Motor neuron (in vitro differentiated cells): ENCODE measurements at regions not wholly inside any gene's neighbourhood (a gene's known extent, or its start where the extent isn't known, plus 50 kb on each side); places are given as distances from the start of the nearest gene placed in this dataset.

ENCODE experiments used
- ATAC-seq, 8 experiments: fragments of 200-7000 bp; cut with Tn5 transposase; replicated peaks in 6 of 8; 2 replicates each; pipeline ENCODE4 v1.8.0; 2021; ENCODE audit warnings: mild to moderate bottlenecking in 8 of 8, moderate library complexity in 8 of 8
- H3K27ac ChIP-seq, 2 donors: fragments of 250-450 bp; sonication (Bioruptor Pico); 2 replicates each; pipeline ENCODE4 v1.9.0; 2021; ENCODE audit warnings: antibody characterized with exemption in 2 of 2, mild to moderate bottlenecking in 2 of 2, moderate library complexity in 1 of 2
- H3K4me1 ChIP-seq, 2 donors: fragments of 250-450 bp; sonication (Bioruptor Pico); replicated peaks in 1 of 2; 2 replicates each; pipeline ENCODE4 v1.6.1; 2021; ENCODE audit warnings: antibody characterized with exemption in 2 of 2, mild to moderate bottlenecking in 2 of 2, moderate library complexity in 1 of 2
- H3K4me3 ChIP-seq, 5 donors: fragments of 250-450 bp; sonication (Bioruptor Pico); 2 replicates each; pipeline ENCODE4 v1.9.0; 2021; ENCODE audit warnings: antibody characterized with exemption in 5 of 5, mild to moderate bottlenecking in 5 of 5, moderate library complexity in 4 of 5
- WGBS, 10 experiments: fragments of 450-650 bp; shearing (Covaris generic); methylation state at CpG; one replicate each; pipeline ENCODE4 v1.0.0; 2022; 5-methylcytosine and 5-hydroxymethylcytosine counted together
- in situ Hi-C, 9 experiments: fragments of 400-800 bp; cut with MboI; loops; one replicate each; pipeline ENCODE4 v1.15.0; 2021; ENCODE audit warnings: low sequenced_read_pairs in 9 of 9, low pct_unique_long_range_greater_than_20kb in 2 of 9; ENCODE audit not compliant: unreplicated experiment in 9 of 9

DNA sequence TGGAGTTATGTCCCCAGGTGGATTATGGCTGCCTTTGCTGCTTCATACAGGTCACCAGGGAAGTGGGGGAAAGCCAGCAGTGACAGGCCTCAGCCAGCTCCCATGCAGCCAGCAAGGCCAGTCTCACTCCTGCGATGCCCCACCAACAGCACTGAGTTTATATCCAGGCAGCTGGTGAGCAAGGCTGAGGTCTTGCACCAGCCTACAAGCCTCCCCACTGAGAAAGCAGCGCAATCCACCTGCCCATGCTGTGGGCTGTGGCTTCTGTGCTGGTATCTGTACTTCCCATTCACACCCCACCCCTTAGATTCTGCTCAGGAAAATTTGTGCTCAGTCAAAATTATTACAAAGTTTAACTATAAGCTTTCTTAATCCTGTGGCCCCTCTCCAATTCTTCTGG, 153.5 kb downstream of the HHIP start:
- Histone ChIP-seq H3K4me1 (no peaks in the 10 kb centered on the region), H3K4me3 (no peak overlapping the region), H3K27ac (no peak overlapping the region)
- ATAC-seq: no peak
- 0 to 100% (median 100%) methylated on average over 1 of the region's 2 CpGs; no CpG with 5 or more reads in 7 of the 10 experiments for WGBS, 10 experiments
- in situ Hi-C loops: loop anchor here in 2 of 9 experiments (25.0 kb wide), 2 partner anchors 263 to 612 kb away; no protein-coding TSS in a partner anchor

DNA sequence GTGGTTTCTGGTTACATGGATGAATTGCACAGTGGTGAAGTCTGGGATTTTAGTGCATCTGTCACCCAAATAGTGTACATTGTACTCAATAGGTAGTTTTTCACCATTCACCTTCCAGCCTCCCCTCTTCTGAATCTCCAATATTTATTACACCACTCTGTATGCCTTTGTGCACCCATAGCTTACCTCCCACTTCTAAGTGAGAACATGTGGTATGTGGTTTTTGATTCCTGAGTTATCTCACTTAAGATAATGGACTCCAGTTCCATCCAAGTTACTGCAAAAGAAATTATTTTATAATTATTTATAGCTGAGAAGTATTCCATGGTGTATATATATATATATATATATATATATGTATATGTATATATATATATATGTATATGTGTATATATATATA, 155.8 kb downstream of the HHIP start:
- no peak for ATAC-seq
- Histone ChIP-seq H3K27ac (no peak overlapping the region), H3K4me3 (no peak overlapping the region), H3K4me1 (no peaks in the 10 kb centered on the region)
- in situ Hi-C loops: no loop called here

DNA sequence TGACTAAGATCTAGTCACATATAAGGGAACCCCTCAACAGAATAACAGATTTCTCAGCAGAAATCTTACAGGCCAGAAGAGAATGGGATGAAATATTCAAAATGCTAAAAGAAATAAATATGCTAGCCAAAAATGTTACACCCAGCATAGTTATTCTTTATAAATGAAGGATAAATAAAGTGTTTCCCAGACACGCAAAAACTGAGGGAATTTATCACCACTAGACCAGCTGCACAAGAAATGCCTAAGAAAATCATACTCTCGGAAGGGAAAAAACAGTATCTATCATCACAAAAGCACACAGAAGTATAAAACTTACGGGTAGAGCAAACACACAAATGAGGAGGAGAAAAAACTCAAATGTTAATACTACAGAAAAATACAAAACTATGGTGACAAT, 162.1 kb downstream of the HHIP start:
- Histone ChIP-seq H3K27ac (no peak overlapping the region), H3K4me1 (no peaks in the 10 kb centered on the region), H3K4me3 (no peak overlapping the region)
- in situ Hi-C loops: no loop called here
- 7 to 97% (median 86%) methylated on average over 3 of the region's 3 CpGs; no CpG with 5 or more reads in 1 of the 10 experiments for WGBS, 10 experiments
- ATAC-seq: no peak

DNA sequence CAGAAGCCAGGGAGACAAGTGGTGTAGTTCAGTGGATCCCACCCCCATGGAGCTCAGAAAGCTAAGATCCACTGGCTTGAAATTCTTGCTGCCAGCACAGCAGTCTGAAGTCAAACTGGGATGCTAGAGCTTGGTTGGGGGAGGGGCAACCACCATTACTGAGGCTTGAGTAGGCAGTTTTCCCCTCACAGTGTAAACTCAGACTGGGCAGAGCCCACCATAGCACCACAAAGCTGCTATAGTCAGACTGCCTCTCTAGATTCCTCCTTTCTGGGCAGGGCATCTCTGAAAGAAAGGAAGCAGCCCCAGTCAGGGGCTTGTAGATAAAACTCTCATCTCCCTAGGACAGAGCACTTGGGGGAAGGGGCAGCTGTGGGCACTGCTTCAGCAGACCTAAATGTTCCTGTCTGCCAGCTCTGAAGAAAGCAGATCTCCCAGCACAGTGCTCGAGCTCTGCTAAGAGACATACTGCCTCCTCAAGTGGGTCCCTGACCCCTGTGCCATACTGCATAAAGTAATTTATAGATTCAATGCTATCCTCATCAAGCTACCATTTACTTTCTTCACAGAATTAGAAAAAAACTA, 163.2 kb downstream of the HHIP start:
- Histone ChIP-seq H3K4me1 (no peaks in the 10 kb centered on the region), H3K27ac (no peak overlapping the region), H3K4me3 (peak overlapping the region in 2 of 5 donors; percentile 24 to 31)
- in situ Hi-C loops: no loop called here
- ATAC-seq: peak in 1 of 8 experiments; percentile 44
- WGBS, 10 experiments: 0 to 100% (median 67%) methylated on average over 1 of the region's 1 CpG; no CpG with 5 or more reads in 7 of the 10 experiments

DNA sequence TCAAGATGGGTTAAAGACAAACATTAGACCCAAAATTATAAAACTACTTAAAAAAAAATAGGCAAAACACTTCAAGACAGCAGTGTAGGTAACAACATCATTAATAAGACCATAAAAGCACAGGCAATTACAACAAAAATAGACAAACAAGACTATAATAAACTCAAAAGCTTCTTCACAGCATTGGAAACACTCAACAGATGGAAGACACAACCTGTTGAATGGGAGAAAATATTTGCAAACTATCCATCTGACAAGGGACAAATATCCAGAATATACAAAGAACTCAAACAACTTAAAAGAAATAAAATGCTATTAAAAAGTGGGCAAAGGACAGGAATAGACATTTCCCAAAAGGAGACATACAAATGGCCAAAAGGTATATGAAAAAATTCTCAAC, 170.7 kb downstream of the HHIP start:
- peaks cover 0 to 11% of the 10 kb centered on the region in 2 donors for H3K4me1 ChIP-seq
- in situ Hi-C loops: no loop called here
- no peak overlapping the region for H3K27ac ChIP-seq
- ATAC-seq: no peak
- no peak overlapping the region for H3K4me3 ChIP-seq

DNA sequence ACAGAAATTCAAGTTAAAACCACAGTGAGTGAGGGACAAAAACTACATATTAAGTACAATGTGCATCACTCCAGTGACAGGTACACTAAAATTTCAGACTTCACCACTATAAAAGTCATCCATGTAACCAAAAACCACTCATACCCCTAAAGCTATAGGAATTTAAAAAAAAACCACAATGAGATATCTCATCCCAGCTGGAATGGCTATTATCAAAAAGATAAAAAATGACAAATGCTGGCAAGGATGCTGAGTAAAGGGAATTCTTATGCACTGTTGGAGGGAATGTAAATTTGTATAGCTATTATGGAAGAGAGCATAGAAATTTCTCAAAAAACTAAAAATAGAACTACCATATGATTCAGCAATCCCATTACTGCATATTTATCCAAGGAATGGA, 171.1 kb downstream of the HHIP start:
- Histone ChIP-seq H3K4me1 (peaks cover 0 to 11% of the 10 kb centered on the region in 2 donors), H3K27ac (no peak overlapping the region), H3K4me3 (no peak overlapping the region)
- in situ Hi-C loops: no loop called here
- no peak for ATAC-seq

DNA sequence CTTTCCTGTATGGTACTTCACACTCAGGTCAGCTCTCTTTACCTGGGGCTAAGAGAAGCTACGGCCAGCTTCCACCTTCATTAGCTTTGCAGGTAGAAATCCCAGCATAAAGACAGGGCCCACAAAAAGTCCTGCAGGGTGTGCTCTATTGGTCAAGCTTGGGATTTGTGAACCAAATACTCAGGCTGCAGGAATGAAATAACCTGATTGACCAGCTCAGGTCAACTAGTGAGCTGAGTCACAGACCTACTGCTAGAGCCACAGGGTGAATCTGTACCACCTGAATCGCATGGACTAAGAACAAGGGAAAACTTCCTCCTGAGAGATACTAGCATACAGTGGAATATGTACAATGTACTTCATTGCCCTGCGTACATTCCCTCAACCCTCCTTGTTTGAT, 172.2 kb downstream of the HHIP start:
- ATAC-seq: no peak
- 54 to 100% (median 95%) methylated on average over 1 to 3 of the region's 3 CpGs; no CpG with 5 or more reads in 2 of the 10 experiments for WGBS, 10 experiments
- no peak overlapping the region for H3K4me3 ChIP-seq
- peaks cover 0 to 11% of the 10 kb centered on the region in 2 donors for H3K4me1 ChIP-seq
- in situ Hi-C loops: no loop called here
- H3K27ac ChIP-seq: no peak overlapping the region

DNA sequence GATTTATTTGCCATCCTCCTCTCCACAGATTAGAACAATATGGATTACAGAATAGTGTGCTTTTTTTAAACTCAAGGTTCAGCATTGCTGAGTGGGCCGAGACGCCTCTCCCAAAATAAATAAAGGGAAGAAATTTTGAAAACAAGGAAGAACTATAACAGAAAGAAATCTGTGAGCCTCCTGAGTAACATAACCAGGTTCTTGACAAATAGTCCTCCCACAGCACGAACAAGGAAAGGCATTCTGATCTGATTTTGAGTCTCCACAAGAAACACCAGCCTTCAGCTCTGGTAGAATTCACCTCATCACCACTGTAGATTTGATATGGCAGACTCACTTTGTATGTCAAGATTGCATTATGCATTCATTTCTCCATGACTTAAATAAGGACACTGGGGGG, 173.6 kb downstream of the HHIP start:
- 33 to 100% (median 88%) methylated on average over 1 to 3 of the region's 3 CpGs; no CpG with 5 or more reads in 2 of the 10 experiments for WGBS, 10 experiments
- H3K27ac ChIP-seq: no peak overlapping the region
- no peak for ATAC-seq
- no peak overlapping the region for H3K4me3 ChIP-seq
- in situ Hi-C loops: no loop called here
- peaks cover 0 to 11% of the 10 kb centered on the region in 2 donors for H3K4me1 ChIP-seq

DNA sequence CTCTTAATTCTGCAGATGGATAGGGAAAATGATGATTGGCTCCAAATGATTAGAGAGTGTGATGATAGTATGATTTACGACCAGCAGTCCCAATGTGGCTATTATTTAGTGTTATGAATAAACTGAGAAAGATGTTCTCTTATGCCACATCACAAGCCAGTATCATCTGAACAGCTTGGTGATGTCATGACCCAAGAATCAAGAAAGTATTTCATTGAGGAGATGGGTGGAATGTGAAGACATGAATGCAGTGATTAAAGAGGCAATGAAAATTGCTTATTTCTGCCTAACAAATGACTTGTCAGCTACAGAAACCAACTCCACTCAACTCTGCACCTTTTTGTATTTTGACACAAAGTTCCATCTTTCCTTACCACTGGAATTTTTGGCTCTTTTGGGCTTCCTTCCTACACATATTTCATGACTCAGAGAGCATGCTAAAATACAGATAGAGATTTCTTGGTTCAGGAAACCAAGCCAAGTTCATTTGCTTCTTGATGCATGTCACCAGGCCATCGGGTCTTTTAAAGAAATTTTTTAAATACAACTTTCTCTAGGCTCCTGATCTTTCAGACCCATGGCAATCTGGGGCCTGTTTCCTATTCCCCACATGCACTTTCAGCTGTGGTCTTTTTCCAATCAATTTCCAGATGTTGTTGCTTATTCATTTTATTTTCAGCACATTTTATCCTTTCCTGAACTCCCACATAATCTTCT, 174.2 kb downstream of the HHIP start:
- ATAC-seq: peak in 3 of 8 experiments; percentile 32 to 83 (median 73)
- Histone ChIP-seq H3K4me3 (no peak overlapping the region), H3K4me1 (peaks cover 0 to 11% of the 10 kb centered on the region in 2 donors), H3K27ac (no peak overlapping the region)
- WGBS, 10 experiments: 0 to 100% (median 56%) methylated on average over 1 to 2 of the region's 2 CpGs; no CpG with 5 or more reads in 2 of the 10 experiments
- in situ Hi-C loops: no loop called here

DNA sequence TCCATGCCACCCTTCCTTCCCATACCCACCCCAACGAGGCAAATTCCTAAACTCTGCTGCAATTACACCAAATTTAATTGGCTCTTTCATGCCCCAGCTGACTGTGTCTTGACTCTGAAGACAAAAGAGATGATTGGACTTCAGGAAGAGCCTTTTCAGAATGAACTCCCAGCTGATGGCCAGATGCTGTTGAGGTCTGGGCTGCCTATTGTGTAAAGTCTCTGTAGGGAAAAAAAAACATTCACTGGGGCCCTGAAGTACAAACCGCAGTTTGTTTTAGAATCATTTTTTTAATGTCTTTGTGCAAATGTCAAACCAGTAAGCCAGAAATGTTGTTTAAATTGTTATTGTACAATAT, 174.8 kb downstream of the HHIP start:
- Histone ChIP-seq H3K4me1 (peaks cover 0 to 11% of the 10 kb centered on the region in 2 donors), H3K4me3 (no peak overlapping the region), H3K27ac (no peak overlapping the region)
- in situ Hi-C loops: no loop called here
- ATAC-seq: peak in 3 of 8 experiments; percentile 13 to 90 (median 63)
- 0 to 60% (median 14%) methylated on average over 1 to 2 of the region's 2 CpGs for WGBS, 10 experiments

DNA sequence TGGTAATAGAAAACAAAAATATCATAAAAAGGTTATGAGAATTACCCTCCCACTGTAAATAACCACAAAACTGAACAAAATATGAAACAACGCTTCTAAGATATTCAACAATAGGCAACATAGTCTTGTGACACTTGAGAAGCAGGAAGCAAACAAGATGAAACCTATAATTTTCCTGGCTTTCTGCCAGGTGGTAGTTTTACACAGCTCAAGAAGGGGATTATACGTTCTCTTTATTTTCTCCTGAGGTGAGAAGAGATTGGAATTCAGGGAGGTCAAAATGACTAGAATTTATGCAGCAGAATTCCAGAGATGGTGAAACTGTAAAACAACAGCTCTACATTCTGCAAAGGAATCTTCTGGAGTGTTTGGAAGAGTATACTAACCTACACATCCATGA, 186.0 kb downstream of the HHIP start:
- no peak for ATAC-seq
- in situ Hi-C loops: no loop called here
- WGBS, 10 experiments: 31 to 95% (median 73%) methylated on average over 1 to 2 of the region's 2 CpGs; no CpG with 5 or more reads in 1 of the 10 experiments

DNA sequence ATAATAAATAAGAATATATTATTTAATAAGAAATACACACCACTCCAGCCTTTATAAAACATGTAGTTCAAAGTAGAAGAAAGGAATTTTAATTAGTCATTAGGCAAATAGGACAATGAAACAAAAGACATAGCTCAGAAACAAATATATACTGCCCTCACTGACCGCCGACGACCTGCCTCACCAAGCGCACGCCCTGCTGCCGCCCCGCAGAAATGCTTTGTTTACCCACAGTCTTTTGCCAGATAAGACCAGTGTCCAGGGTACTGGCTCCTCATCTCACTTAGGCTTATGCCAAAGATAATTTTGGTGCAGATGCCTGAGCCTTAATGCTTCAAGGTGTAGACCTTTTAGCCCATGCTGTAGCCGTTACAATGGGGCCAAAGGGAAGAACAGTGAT, 199.5 kb downstream of the HHIP start:
- in situ Hi-C loops: no loop called here

More for the DNA sequence above, 186.0 kb downstream of the HHIP start:
- no peak overlapping the region for H3K4me3 ChIP-seq
- no peak overlapping the region for H3K27ac ChIP-seq
- H3K4me1 ChIP-seq: no peaks in the 10 kb centered on the region

DNA sequence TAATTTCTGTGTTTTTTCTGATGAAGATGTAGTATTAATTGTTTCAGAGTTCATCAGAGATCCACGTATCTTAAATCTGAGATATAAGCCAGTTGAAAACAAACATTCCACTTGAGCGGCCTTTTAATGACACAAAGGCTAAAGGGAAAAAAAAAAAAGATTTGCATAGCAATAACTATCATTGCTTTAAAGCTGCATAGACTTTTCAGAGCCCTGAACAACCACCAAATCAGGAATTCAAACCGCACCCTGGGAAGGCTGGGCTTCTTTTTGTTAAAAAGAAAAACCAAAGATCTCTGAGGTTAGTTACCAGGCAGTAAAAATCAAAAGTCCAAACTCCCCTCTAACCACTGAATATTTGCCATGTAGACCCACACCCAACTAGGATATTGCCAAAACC, 206.0 kb downstream of the HHIP start:
- peak in 2 of 8 experiments; percentile 81 to 94 for ATAC-seq
- no peak overlapping the region for H3K4me3 ChIP-seq
- H3K27ac ChIP-seq: no peak overlapping the region
- in situ Hi-C loops: no loop called here
- WGBS, 10 experiments: 0 to 65% (median 53%) methylated on average over 2 to 3 of the region's 3 CpGs
- H3K4me1 ChIP-seq: no peaks in the 10 kb centered on the region

More for the DNA sequence above, 199.5 kb downstream of the HHIP start:
- WGBS, 10 experiments: 63 to 100% (median 91%) methylated on average over 1 to 7 of the region's 8 CpGs; no CpG with 5 or more reads in 2 of the 10 experiments
- H3K4me1 ChIP-seq: no peaks in the 10 kb centered on the region
- H3K4me3 ChIP-seq: no peak overlapping the region
- ATAC-seq: no peak
- no peak overlapping the region for H3K27ac ChIP-seq

DNA sequence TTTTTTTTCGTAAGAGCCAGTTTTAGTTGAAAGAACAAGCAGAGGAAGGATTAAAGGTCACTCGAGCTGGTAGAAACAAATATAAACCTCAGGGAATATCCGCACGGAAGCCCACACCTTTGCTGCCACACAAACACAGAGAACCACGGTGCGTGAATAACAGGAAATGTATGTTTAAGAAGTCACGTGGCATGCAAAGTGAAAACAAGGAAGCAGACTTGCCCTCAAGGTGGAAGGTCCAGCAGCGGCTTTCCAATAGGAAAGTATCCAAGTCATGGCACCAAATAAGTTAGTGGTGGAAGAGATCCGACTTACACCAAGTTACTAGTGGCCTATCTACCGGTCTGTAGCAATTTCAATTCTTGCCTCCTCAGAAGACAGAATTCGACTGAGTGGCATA, 215.5 kb downstream of the HHIP start:
- Histone ChIP-seq H3K27ac (no peak overlapping the region), H3K4me1 (no peaks in the 10 kb centered on the region), H3K4me3 (no peak overlapping the region)
- WGBS, 10 experiments: 31 to 96% (median 83%) methylated on average over 2 to 11 of the region's 11 CpGs
- ATAC-seq: no peak
- in situ Hi-C loops: no loop called here
